ENCODE measurements at regions not wholly inside any gene's neighbourhood (a gene's known extent, or its start where the extent isn't known, plus 50 kb on each side); places are given as distances from the start of the nearest gene placed in this dataset.

DNA sequence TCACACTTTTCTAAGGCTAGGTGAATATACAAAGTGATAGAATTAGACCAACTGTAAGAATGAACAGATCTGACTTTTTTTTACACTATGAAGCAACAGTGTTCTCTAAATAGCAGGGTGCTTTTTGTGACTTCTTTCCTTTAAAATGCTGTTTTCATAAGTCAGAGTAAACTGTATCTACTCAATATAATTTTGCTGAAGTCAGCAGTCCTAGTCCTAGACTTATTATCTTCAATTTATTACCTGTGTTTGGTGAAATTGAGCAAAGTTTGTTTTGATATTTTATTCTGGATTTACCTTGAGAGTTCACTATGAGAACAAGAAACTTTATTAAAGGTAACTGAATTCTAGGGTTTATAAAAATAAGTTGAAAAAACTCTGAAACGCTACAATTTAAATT lies 651.3 kb upstream of the MIS18BP1 start:
- TF ChIP-seq POLR2A (IDR thresholded peaks at IDR 0.05), result no peak
- TF ChIP-seq, protein P1, sequence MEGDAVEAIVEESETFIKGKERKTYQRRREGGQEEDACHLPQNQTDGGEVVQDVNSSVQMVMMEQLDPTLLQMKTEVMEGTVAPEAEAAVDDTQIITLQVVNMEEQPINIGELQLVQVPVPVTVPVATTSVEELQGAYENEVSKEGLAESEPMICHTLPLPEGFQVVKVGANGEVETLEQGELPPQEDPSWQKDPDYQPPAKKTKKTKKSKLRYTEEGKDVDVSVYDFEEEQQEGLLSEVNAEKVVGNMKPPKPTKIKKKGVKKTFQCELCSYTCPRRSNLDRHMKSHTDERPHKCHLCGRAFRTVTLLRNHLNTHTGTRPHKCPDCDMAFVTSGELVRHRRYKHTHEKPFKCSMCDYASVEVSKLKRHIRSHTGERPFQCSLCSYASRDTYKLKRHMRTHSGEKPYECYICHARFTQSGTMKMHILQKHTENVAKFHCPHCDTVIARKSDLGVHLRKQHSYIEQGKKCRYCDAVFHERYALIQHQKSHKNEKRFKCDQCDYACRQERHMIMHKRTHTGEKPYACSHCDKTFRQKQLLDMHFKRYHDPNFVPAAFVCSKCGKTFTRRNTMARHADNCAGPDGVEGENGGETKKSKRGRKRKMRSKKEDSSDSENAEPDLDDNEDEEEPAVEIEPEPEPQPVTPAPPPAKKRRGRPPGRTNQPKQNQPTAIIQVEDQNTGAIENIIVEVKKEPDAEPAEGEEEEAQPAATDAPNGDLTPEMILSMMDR (IDR thresholded peaks at IDR 0.05), result no peak
